SU-DHL-6 (cell line): ENCODE measurements at regions not wholly inside any gene's neighbourhood (a gene's known extent, or its start where the extent isn't known, plus 50 kb on each side); places are given as distances from the start of the nearest gene placed in this dataset.

ENCODE experiments used
- H2AFZ ChIP-seq: fragments of 200-600 bp; sonication (generic); 2 replicates; pipeline ENCODE4 v1.6.1; 2014; ENCODE audit warnings: low read depth, mild to moderate bottlenecking, moderate library complexity, mixed read lengths, antibody characterized with exemption, low read length; ENCODE audit not compliant: severe bottlenecking
- H3F3A ChIP-seq: fragments of 200-600 bp; shearing (Covaris generic); 2 replicates; pipeline ENCODE4 v1.6.0; 2016; ENCODE audit warnings: antibody characterized with exemption, mild to moderate bottlenecking; ENCODE audit not compliant: insufficient read depth
- H3K27ac ChIP-seq: fragments of 200-600 bp; sonication (generic); 2 replicates; pipeline ENCODE4 v1.5.1; 2016; ENCODE audit warnings: low read depth, mild to moderate bottlenecking, low read length, moderate library complexity, mixed read lengths
- H3K27me3 ChIP-seq: fragments of 200-600 bp; sonication (generic), shearing (Covaris generic); 2 replicates; pipeline ENCODE4 v1.6.0; 2014; ENCODE audit warnings: mild to moderate bottlenecking, low read length
- H3K36me3 ChIP-seq: fragments of 200-600 bp; sonication (generic); 2 replicates; pipeline ENCODE4 v1.6.1; 2014; ENCODE audit warnings: mild to moderate bottlenecking, low read length, mixed read lengths
- H3K4me2 ChIP-seq: fragments of 300-600, 200-600 bp; shearing (Covaris generic), sonication (generic); 2 replicates; pipeline ENCODE4 v1.6.0; 2014; ENCODE audit warnings: low read length, low read depth, mild to moderate bottlenecking; ENCODE audit not compliant: poor library complexity, severe bottlenecking
- H3K4me3 ChIP-seq: fragments of 200-600 bp; sonication (generic); 2 replicates; pipeline ENCODE4 v1.5.1; 2014; ENCODE audit warnings: antibody characterized with exemption, low read length, mild to moderate bottlenecking, mixed read lengths; ENCODE audit not compliant: insufficient read depth, poor library complexity, severe bottlenecking
- H3K79me2 ChIP-seq: fragments of 200-600 bp; sonication (generic); 2 replicates; pipeline ENCODE4 v1.6.1; 2014; ENCODE audit warnings: mild to moderate bottlenecking, low read length, moderate library complexity; ENCODE audit not compliant: insufficient read depth
- H3K9ac ChIP-seq: fragments of 200-600 bp; sonication (generic); 2 replicates; pipeline ENCODE4 v1.7.0; 2014; ENCODE audit warnings: mild to moderate bottlenecking, low read length
- H3K9me2 ChIP-seq: fragments of 200-600 bp; sonication (generic); replicated peaks from 2 replicates; pipeline ENCODE4 v1.6.1; 2014; ENCODE audit warnings: low read length; ENCODE audit not compliant: insufficient read depth
- H3K9me3 ChIP-seq: fragments of 200-600 bp; sonication (generic); 2 replicates; pipeline ENCODE4 v1.6.1; 2014; ENCODE audit warnings: low read length, mixed read lengths; ENCODE audit not compliant: insufficient read depth
- H4K20me1 ChIP-seq: fragments of 200-600 bp; sonication (generic); 2 replicates; pipeline ENCODE4 v1.6.1; 2014; ENCODE audit warnings: low read depth, mild to moderate bottlenecking, antibody characterized with exemption, low read length, moderate library complexity, mixed read lengths
- CTCF ChIP-seq: fragments of 200-600 bp; sonication (generic); IDR thresholded peaks from one replicate; pipeline ENCODE4 v1.5.1; 2017; ENCODE audit warnings: antibody characterized with exemption, mild to moderate bottlenecking, low read length, moderate library complexity; ENCODE audit not compliant: insufficient read depth, poor library complexity, severe bottlenecking
- EZH2phosphoT487 ChIP-seq: fragments of 200-600 bp; sonication (generic), shearing (Covaris generic); conservative IDR thresholded peaks from 2 replicates; pipeline ENCODE4 v1.6.1; 2018; ENCODE audit warnings: mild to moderate bottlenecking, antibody characterized with exemption, low read length, moderate library complexity, mixed read lengths

- TF ChIP-seq CTCF: no peak
- no peak for TF ChIP-seq EZH2phosphoT487
- no peaks in the 10 kb centered on the region for H3K9me3 ChIP-seq
- H3K4me3 ChIP-seq: no peak overlapping the region
- H3K9ac ChIP-seq: no peak overlapping the region
- no peaks in the 10 kb centered on the region for H3K79me2 ChIP-seq
- H3K27me3 ChIP-seq: no peaks in the 10 kb centered on the region; the same call in 1 of the 2 replicates
- H3K27ac ChIP-seq: no peak overlapping the region
- H3K9me2 ChIP-seq: no peaks in the 10 kb centered on the region
- no peak overlapping the region for H3K4me2 ChIP-seq
- H3F3A ChIP-seq: no peaks in the 10 kb centered on the region
- H4K20me1 ChIP-seq: no peaks in the 10 kb centered on the region
- no peaks in the 10 kb centered on the region for H3K36me3 ChIP-seq
- H2AFZ ChIP-seq: no peak overlapping the region
Observed at GRCh38 chr11:116278076-116278475, 494.7 kb downstream of the BUD13 start.

DNA sequence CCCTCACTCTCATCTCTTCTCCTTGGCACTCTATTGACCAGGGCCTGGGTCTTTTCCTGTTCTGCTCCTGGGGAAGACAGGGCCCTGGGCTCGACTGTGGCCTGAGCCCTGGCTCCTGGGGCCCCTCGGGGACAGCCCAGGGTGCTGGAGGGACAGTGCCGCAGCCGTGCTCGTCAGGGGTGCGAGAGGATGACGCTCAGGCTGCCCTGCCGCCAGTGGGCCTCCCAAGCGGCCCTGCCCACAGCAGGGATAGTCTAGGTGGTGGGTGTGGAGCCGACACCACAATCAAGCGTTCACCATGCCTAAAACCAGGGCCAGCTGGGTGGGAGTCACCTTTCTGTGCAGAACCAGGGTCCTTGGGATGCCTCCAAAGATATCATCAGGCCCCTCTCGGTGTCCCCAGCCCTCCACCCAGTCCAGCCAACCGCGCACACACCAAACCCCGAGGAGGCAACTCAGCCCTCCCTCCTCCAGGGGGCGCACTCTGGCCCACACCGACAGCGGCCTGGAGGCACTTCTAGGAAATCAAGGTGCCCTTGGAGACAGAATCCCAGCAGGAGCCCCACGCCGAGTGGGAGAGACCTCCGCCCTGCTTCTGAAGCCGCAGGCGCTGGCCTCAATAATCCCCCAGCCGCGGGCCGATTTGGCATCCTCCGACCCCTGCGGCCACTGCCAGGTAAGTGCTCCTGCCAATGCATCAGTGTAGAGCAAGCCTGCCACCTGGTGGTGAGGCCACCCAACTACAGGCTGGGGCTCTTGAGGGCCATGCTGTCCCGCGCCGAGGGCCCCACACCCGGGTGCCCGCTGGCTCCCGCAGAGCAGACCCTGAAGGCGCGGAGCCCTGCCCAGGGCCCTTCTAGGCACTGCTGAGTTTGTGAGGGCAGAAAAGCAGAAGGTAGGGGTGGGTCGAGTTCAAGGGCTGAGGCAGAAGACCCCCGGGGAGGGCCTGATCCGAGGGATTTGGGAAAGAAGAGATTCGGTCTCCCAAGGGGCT, 496.4 kb downstream of the BUD13 start:
- Histone ChIP-seq H3K9me2 (no peaks in the 10 kb centered on the region), H3K36me3 (no peaks in the 10 kb centered on the region), H3K4me3 (no peak overlapping the region), H4K20me1 (no peaks in the 10 kb centered on the region), H3K27ac (no peak overlapping the region), H3K9me3 (no peaks in the 10 kb centered on the region), H3K4me2 (peak overlapping the region; percentile 41), H3K79me2 (no peaks in the 10 kb centered on the region), H2AFZ (peak overlapping the region; percentile 47), H3F3A (no peaks in the 10 kb centered on the region), H3K27me3 (no peaks in the 10 kb centered on the region; the same call in 1 of the 2 replicates), H3K9ac (no peak overlapping the region)
- TF ChIP-seq CTCF (peak; percentile 78), EZH2phosphoT487 (no peak)

- H3K36me3 ChIP-seq: no peaks in the 10 kb centered on the region
- H3K4me3 ChIP-seq: no peak overlapping the region
- no peak overlapping the region for H2AFZ ChIP-seq
- no peak for TF ChIP-seq CTCF
- no peak for TF ChIP-seq EZH2phosphoT487
- no peak overlapping the region for H3K27ac ChIP-seq
- no peaks in the 10 kb centered on the region for H3K9me3 ChIP-seq
- H4K20me1 ChIP-seq: no peaks in the 10 kb centered on the region
- H3K79me2 ChIP-seq: no peaks in the 10 kb centered on the region
- H3K4me2 ChIP-seq: no peak overlapping the region
- no peaks in the 10 kb centered on the region for H3F3A ChIP-seq
- H3K27me3 ChIP-seq: no peaks in the 10 kb centered on the region
- no peaks in the 10 kb centered on the region for H3K9me2 ChIP-seq
- no peak overlapping the region for H3K9ac ChIP-seq
Observed at GRCh38 chr11:116275635-116276034, 497.2 kb downstream of the BUD13 start.
